ENCODE measurements at regions not wholly inside any gene's neighbourhood (a gene's known extent, or its start where the extent isn't known, plus 50 kb on each side); places are given as distances from the start of the nearest gene placed in this dataset.

GRCh38 chr3:174614036-174614435 is 245.1 kb upstream of the NAALADL2 start:
- Histone ChIP-seq H3K79me2 (ENCODE audit: control insufficient read depth, low read length) (no peaks in the 10 kb centered on the region), H3F3A (ENCODE audit: control insufficient read depth, insufficient read depth) (no peaks in the 10 kb centered on the region), H3K4me3 (ENCODE audit: low read length) (no peak overlapping the region), H3K9me2 (replicated peaks; ENCODE audit: control insufficient read depth, low read length) (no peaks in the 10 kb centered on the region), H3K4me1 (ENCODE audit: control insufficient read depth, low read length) (peaks cover under 1% of the 10 kb centered on the region; the same call in 1 of the 2 replicates), H3K27ac (ENCODE audit: low read depth, low read length) (no peak overlapping the region), H3K4me2 (ENCODE audit: low read length) (no peak overlapping the region), H4K20me1 (ENCODE audit: control insufficient read depth, insufficient read depth, low read depth, low read length) (no peaks in the 10 kb centered on the region), H3K9me3 (ENCODE audit: control insufficient read depth, insufficient read depth, low read length) (no peaks in the 10 kb centered on the region), H3K36me3 (ENCODE audit: control insufficient read depth, low read length) (no peaks in the 10 kb centered on the region), H3K27me3 (ENCODE audit: control insufficient read depth, low read length) (no peaks in the 10 kb centered on the region)
- TF ChIP-seq EZH2phosphoT487 (IDR thresholded peaks at IDR 0.05; ENCODE audit: borderline replicate concordance, low read length) (no peak), CTCF (IDR thresholded peaks at IDR 0.05; ENCODE audit: low read depth, low read length, poor library complexity, severe bottlenecking) (no peak)

GRCh38 chr3:174618368-174619080 is 240.6 kb upstream of the NAALADL2 start:
- H3K79me2 ChIP-seq (ENCODE audit: control insufficient read depth, low read length): no peaks in the 10 kb centered on the region
- H3K4me3 ChIP-seq (ENCODE audit: low read length): no peak overlapping the region
- no peak overlapping the region for H3K27ac ChIP-seq (ENCODE audit: low read depth, low read length)
- no peaks in the 10 kb centered on the region for H4K20me1 ChIP-seq (ENCODE audit: control insufficient read depth, insufficient read depth, low read depth, low read length)
- peaks cover 5% of the 10 kb centered on the region; the same call in 1 of the 2 replicates for H3K4me1 ChIP-seq (ENCODE audit: control insufficient read depth, low read length)
- TF ChIP-seq CTCF (IDR thresholded peaks at IDR 0.05; ENCODE audit: low read depth, low read length, poor library complexity, severe bottlenecking): no peak
- no peak for TF ChIP-seq EZH2phosphoT487 (IDR thresholded peaks at IDR 0.05; ENCODE audit: borderline replicate concordance, low read length)
- no peak overlapping the region for H3K4me2 ChIP-seq (ENCODE audit: low read length)
- no peaks in the 10 kb centered on the region for H3K9me2 ChIP-seq (replicated peaks; ENCODE audit: control insufficient read depth, low read length)
- no peaks in the 10 kb centered on the region for H3F3A ChIP-seq (ENCODE audit: control insufficient read depth, insufficient read depth)
- H3K9me3 ChIP-seq (ENCODE audit: control insufficient read depth, insufficient read depth, low read length): no peaks in the 10 kb centered on the region
- no peaks in the 10 kb centered on the region for H3K27me3 ChIP-seq (ENCODE audit: control insufficient read depth, low read length)
- no peaks in the 10 kb centered on the region for H3K36me3 ChIP-seq (ENCODE audit: control insufficient read depth, low read length)

GRCh38 chr3:174619239-174619638 is 239.9 kb upstream of the NAALADL2 start:
- no peaks in the 10 kb centered on the region for H3K9me2 ChIP-seq (replicated peaks; ENCODE audit: control insufficient read depth, low read length)
- no peaks in the 10 kb centered on the region for H3K9me3 ChIP-seq (ENCODE audit: control insufficient read depth, insufficient read depth, low read length)
- H3F3A ChIP-seq (ENCODE audit: control insufficient read depth, insufficient read depth): no peaks in the 10 kb centered on the region
- TF ChIP-seq EZH2phosphoT487 (IDR thresholded peaks at IDR 0.05; ENCODE audit: borderline replicate concordance, low read length) (no peak), CTCF (IDR thresholded peaks at IDR 0.05; ENCODE audit: low read depth, low read length, poor library complexity, severe bottlenecking) (no peak)
- H3K27me3 ChIP-seq (ENCODE audit: control insufficient read depth, low read length): no peaks in the 10 kb centered on the region
- no peak overlapping the region for H3K4me2 ChIP-seq (ENCODE audit: low read length)
- no peaks in the 10 kb centered on the region for H4K20me1 ChIP-seq (ENCODE audit: control insufficient read depth, insufficient read depth, low read depth, low read length)
- peaks cover 5% of the 10 kb centered on the region; the same call in 1 of the 2 replicates for H3K4me1 ChIP-seq (ENCODE audit: control insufficient read depth, low read length)
- no peak overlapping the region for H3K4me3 ChIP-seq (ENCODE audit: low read length)
- no peaks in the 10 kb centered on the region for H3K36me3 ChIP-seq (ENCODE audit: control insufficient read depth, low read length)
- no peak overlapping the region for H3K27ac ChIP-seq (ENCODE audit: low read depth, low read length)
- H3K79me2 ChIP-seq (ENCODE audit: control insufficient read depth, low read length): no peaks in the 10 kb centered on the region
